ENCODE measurements at regions not wholly inside any gene's neighbourhood (a gene's known extent, or its start where the extent isn't known, plus 50 kb on each side); places are given as distances from the start of the nearest gene placed in this dataset.

DNA sequence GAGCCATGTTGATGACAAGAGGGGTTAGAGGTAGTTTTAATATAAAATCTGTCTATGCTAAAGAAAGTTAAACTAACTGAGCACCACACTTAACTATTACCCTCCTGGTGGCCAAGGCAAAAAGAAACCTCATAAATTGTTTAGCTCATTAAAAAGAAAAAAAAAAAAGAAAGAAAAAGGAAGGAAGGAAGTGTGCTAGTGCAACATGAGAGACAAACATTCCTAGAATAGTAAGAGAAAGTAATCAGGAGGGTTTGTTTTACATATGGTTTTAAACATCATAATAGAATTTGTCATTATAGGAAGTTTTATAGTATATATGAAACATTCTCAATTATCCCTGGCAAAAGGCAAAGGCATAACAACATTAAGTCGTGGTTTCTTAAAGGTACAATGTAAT is 152.3 kb downstream of the SNX18 start:
- Histone ChIP-seq H3K4me2 (ENCODE audit: low read length) (no peak overlapping the region), H3K27me3 (ENCODE audit: control insufficient read depth, insufficient read depth, low read length) (no peaks in the 10 kb centered on the region), H3K36me3 (ENCODE audit: control insufficient read depth, insufficient read depth, low read length) (no peaks in the 10 kb centered on the region), H3K4me1 (no peaks in the 10 kb centered on the region), H3K4me3 (ENCODE audit: low read depth, low read length) (no peak overlapping the region), H3K9me3 (ENCODE audit: control insufficient read depth, low read length) (no peaks in the 10 kb centered on the region), H3K27ac (no peak overlapping the region), H3K79me2 (no peaks in the 10 kb centered on the region), H2AFZ (no peak overlapping the region), H3K9ac (no peak overlapping the region)
- TF ChIP-seq, protein P1, sequence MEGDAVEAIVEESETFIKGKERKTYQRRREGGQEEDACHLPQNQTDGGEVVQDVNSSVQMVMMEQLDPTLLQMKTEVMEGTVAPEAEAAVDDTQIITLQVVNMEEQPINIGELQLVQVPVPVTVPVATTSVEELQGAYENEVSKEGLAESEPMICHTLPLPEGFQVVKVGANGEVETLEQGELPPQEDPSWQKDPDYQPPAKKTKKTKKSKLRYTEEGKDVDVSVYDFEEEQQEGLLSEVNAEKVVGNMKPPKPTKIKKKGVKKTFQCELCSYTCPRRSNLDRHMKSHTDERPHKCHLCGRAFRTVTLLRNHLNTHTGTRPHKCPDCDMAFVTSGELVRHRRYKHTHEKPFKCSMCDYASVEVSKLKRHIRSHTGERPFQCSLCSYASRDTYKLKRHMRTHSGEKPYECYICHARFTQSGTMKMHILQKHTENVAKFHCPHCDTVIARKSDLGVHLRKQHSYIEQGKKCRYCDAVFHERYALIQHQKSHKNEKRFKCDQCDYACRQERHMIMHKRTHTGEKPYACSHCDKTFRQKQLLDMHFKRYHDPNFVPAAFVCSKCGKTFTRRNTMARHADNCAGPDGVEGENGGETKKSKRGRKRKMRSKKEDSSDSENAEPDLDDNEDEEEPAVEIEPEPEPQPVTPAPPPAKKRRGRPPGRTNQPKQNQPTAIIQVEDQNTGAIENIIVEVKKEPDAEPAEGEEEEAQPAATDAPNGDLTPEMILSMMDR (IDR thresholded peaks at IDR 0.05), result no peak

DNA sequence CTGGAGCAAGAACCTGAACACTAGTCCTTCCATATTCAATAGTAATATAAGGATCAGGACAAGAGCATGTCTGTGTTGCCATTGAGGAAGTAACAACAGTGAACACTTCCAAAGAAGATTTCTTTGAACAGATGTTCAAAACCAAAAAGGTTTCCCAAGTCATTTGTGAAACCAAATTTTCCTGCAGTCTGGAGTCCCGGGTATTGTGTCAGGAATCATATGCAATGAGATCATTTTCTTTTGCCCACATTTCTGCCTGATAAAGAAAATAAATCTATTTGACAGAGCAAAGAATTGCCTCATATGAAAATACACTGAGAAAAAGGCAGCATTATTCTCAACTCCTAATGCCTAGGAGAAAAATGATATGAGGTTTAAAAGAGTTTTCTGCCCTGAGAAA is 151.7 kb downstream of the SNX18 start:
- Histone ChIP-seq H3K27ac (no peak overlapping the region), H2AFZ (no peak overlapping the region), H3K9me3 (ENCODE audit: control insufficient read depth, low read length) (no peaks in the 10 kb centered on the region), H3K4me2 (ENCODE audit: low read length) (no peak overlapping the region), H3K4me1 (no peaks in the 10 kb centered on the region), H3K4me3 (ENCODE audit: low read depth, low read length) (no peak overlapping the region), H3K9ac (no peak overlapping the region), H3K27me3 (ENCODE audit: control insufficient read depth, insufficient read depth, low read length) (no peaks in the 10 kb centered on the region), H3K79me2 (no peaks in the 10 kb centered on the region), H3K36me3 (ENCODE audit: control insufficient read depth, insufficient read depth, low read length) (no peaks in the 10 kb centered on the region)
- TF ChIP-seq, protein P1 (IDR thresholded peaks at IDR 0.05), result no peak

DNA sequence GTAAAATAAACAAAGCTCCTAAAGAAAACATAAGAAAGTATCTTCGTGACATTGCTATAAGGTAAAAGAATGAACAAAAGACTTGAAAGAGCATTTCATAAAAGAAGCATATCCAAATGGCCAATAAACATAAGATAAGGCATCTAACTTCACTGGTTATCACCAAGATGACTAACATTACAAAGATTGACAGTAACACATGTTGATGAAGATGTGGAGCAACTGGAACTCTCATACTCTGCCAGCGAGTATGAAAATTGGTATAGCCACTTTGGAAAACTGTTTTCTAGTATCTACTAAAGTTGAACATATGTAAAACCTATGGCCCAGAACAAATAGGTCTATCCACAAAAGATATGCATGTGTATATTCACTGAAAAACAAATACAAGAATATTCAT is 150.5 kb downstream of the SNX18 start:
- TF ChIP-seq, protein P1 (IDR thresholded peaks at IDR 0.05), result no peak
- no peaks in the 10 kb centered on the region for H3K36me3 ChIP-seq (ENCODE audit: control insufficient read depth, insufficient read depth, low read length)

DNA sequence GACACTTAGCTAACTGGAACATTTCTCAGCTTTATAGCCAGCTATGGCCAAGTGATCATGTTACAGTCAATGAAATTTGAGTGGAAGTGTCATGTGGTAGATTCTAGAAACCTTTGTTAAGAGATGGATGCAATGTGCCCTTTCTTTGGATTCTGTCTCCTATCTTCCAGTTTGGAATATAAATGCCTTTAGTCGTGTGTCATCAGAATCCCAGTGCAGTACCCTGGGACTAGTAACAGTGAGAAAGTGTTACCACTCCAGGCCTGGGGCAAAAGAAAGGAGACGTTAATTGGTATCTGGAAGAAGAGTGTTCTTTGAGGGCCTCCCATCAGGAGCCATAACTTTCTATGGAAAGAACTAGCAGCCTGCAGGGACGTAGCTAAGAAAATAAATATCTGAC is 149.6 kb downstream of the SNX18 start:
- H3K27me3 ChIP-seq (ENCODE audit: control insufficient read depth, insufficient read depth, low read length), result no peaks in the 10 kb centered on the region
- H3K79me2 ChIP-seq, result no peaks in the 10 kb centered on the region
- peaks cover 5% of the 10 kb centered on the region for H3K4me1 ChIP-seq
- H3K9ac ChIP-seq, result no peak overlapping the region
- H3K27ac ChIP-seq, result no peak overlapping the region
- no peak overlapping the region for H2AFZ ChIP-seq
- H3K4me2 ChIP-seq (ENCODE audit: low read length), result no peak overlapping the region
- no peaks in the 10 kb centered on the region for H3K9me3 ChIP-seq (ENCODE audit: control insufficient read depth, low read length)
- TF ChIP-seq, protein P1 (IDR thresholded peaks at IDR 0.05), result no peak
- H3K36me3 ChIP-seq (ENCODE audit: control insufficient read depth, insufficient read depth, low read length), result no peaks in the 10 kb centered on the region
- no peak overlapping the region for H3K4me3 ChIP-seq (ENCODE audit: low read depth, low read length)

More for the DNA sequence above, 150.5 kb downstream of the SNX18 start:
- no peak overlapping the region for H3K4me2 ChIP-seq (ENCODE audit: low read length)
- H2AFZ ChIP-seq, result no peak overlapping the region
- no peaks in the 10 kb centered on the region for H3K9me3 ChIP-seq (ENCODE audit: control insufficient read depth, low read length)
- H3K79me2 ChIP-seq, result no peaks in the 10 kb centered on the region
- H3K4me1 ChIP-seq, result peaks cover 5% of the 10 kb centered on the region
- H3K27ac ChIP-seq, result no peak overlapping the region
- H3K27me3 ChIP-seq (ENCODE audit: control insufficient read depth, insufficient read depth, low read length), result no peaks in the 10 kb centered on the region
- no peak overlapping the region for H3K9ac ChIP-seq
- no peak overlapping the region for H3K4me3 ChIP-seq (ENCODE audit: low read depth, low read length)

DNA sequence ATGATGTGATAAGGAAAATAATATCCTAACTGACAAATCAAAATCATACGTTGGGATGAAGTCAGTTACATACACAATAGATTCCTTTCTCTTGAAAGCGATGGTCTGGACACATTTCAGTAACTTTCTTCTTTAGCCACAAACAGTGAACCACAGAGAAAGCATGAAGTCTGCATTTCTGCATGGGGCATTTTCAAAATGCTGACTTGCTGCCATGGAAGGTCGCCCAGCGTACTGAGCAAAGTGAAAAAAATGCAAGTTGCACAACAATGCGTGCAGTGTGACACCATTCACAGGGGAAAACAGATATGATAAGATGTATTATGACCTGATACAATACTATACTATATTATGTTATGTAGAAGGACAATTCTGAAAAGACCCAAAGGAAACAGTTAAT is 146.3 kb downstream of the SNX18 start:
- no peaks in the 10 kb centered on the region for H3K27me3 ChIP-seq (ENCODE audit: control insufficient read depth, insufficient read depth, low read length)
- H3K9ac ChIP-seq, result no peak overlapping the region
- H3K27ac ChIP-seq, result no peak overlapping the region
- no peaks in the 10 kb centered on the region for H3K36me3 ChIP-seq (ENCODE audit: control insufficient read depth, insufficient read depth, low read length)
- H2AFZ ChIP-seq, result peak overlapping the region; percentile 43
- no peak overlapping the region for H3K4me3 ChIP-seq (ENCODE audit: low read depth, low read length)
- H3K9me3 ChIP-seq (ENCODE audit: control insufficient read depth, low read length), result no peaks in the 10 kb centered on the region
- peaks cover 5% of the 10 kb centered on the region for H3K4me1 ChIP-seq
- no peak overlapping the region for H3K4me2 ChIP-seq (ENCODE audit: low read length)
- H3K79me2 ChIP-seq, result no peaks in the 10 kb centered on the region
- TF ChIP-seq, protein P1 (IDR thresholded peaks at IDR 0.05), result no peak
